LNCaP clone FGC (cell line): ENCODE measurements at regions not wholly inside any gene's neighbourhood (a gene's known extent, or its start where the extent isn't known, plus 50 kb on each side); places are given as distances from the start of the nearest gene placed in this dataset.

ENCODE experiments used
- DNase-seq: peaks from one replicate; pipeline ENCODE4 v3.0.0-alpha.2; 2011; ENCODE audit warnings: low read depth
- H3K4me3 ChIP-seq: 2 replicates; pipeline ENCODE4 v1.5.1; 2011; ENCODE audit warnings: mild to moderate bottlenecking, low read depth, low read length, control low read depth
- TF ChIP-seq, protein P1 (sequence below): IDR thresholded peaks from 2 replicates; pipeline ENCODE4 v1.5.1; 2012; ENCODE audit warnings: mild to moderate bottlenecking; ENCODE audit not compliant: control insufficient read depth, insufficient read depth; ENCODE audit errors: extremely low read depth

GRCh38 chr14:36373982-36374673 is 53.7 kb upstream of the MBIP start:
- no peak overlapping the region for H3K4me3 ChIP-seq
- DNase-seq = peak; percentile 78
- TF ChIP-seq, protein P1, sequence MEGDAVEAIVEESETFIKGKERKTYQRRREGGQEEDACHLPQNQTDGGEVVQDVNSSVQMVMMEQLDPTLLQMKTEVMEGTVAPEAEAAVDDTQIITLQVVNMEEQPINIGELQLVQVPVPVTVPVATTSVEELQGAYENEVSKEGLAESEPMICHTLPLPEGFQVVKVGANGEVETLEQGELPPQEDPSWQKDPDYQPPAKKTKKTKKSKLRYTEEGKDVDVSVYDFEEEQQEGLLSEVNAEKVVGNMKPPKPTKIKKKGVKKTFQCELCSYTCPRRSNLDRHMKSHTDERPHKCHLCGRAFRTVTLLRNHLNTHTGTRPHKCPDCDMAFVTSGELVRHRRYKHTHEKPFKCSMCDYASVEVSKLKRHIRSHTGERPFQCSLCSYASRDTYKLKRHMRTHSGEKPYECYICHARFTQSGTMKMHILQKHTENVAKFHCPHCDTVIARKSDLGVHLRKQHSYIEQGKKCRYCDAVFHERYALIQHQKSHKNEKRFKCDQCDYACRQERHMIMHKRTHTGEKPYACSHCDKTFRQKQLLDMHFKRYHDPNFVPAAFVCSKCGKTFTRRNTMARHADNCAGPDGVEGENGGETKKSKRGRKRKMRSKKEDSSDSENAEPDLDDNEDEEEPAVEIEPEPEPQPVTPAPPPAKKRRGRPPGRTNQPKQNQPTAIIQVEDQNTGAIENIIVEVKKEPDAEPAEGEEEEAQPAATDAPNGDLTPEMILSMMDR = peak; percentile 96
